ENCODE measurements at regions not wholly inside any gene's neighbourhood (a gene's known extent, or its start where the extent isn't known, plus 50 kb on each side); places are given as distances from the start of the nearest gene placed in this dataset.
"Not testable (repeated sequence)": the region's sequence is repeated elsewhere in the genome, so short reads cannot be mapped to it uniquely, and the experiment has no call there.

GRCh38 chr9:18036422-18037187 is 437.3 kb upstream of the ADAMTSL1 start:
- DNase-seq (ENCODE audit: low spot score) = no peak

- no peak for DNase-seq (ENCODE audit: low spot score)
These were observed 436.0 kb upstream of the ADAMTSL1 start for GRCh38 chr9:18037981-18038380.

DNA sequence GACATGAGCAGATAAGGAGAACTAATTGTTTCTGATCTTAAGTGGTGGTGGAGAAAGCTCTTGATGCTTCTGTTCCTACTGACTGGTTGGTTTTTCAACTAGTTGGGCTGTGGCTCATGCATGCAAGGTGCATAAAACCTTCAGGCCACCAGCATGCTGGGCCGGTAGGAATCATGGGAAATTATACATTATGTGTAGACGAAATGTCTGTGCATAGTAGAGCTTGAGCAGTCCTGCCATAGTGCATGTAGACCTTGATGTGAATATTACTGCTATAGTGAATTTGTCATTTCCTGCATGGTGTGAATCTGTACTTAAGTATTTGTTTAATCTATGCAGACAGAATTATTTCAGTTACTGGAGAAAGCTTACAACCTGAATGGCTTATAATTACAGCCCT is 433.6 kb upstream of the ADAMTSL1 start:
- no peak for DNase-seq (ENCODE audit: low spot score)

DNA sequence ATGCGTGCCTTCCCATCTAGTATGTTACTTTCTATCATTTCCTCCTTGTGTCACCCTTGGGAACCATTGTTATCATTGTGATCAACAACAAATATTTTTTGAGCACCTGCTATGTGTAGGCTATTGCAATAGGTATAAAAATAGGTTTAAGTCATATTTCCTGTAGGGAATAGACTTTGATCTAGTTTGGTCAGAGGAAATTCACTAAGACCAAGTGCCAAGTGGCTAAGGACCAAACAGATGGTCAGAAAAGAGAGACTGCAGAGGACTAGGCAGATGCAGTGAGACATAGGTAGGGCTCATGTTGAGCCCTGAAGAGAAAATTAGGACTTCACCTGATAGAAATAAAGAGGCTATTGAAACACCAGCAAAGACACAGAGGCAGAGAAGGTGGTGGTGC is 430.0 kb upstream of the ADAMTSL1 start:
- no peak for DNase-seq (ENCODE audit: low spot score)

- no peak for DNase-seq (ENCODE audit: low spot score)
These were observed 428.6 kb upstream of the ADAMTSL1 start for GRCh38 chr9:18045326-18045725.

- no peak for DNase-seq (ENCODE audit: low spot score)
These were observed 427.9 kb upstream of the ADAMTSL1 start for GRCh38 chr9:18046068-18046467.

GRCh38 chr9:18051638-18052037 is 422.3 kb upstream of the ADAMTSL1 start:
- no peak for DNase-seq (ENCODE audit: low spot score)

GRCh38 chr9:18052060-18052459 is 421.9 kb upstream of the ADAMTSL1 start:
- no peak for DNase-seq (ENCODE audit: low spot score)

DNA sequence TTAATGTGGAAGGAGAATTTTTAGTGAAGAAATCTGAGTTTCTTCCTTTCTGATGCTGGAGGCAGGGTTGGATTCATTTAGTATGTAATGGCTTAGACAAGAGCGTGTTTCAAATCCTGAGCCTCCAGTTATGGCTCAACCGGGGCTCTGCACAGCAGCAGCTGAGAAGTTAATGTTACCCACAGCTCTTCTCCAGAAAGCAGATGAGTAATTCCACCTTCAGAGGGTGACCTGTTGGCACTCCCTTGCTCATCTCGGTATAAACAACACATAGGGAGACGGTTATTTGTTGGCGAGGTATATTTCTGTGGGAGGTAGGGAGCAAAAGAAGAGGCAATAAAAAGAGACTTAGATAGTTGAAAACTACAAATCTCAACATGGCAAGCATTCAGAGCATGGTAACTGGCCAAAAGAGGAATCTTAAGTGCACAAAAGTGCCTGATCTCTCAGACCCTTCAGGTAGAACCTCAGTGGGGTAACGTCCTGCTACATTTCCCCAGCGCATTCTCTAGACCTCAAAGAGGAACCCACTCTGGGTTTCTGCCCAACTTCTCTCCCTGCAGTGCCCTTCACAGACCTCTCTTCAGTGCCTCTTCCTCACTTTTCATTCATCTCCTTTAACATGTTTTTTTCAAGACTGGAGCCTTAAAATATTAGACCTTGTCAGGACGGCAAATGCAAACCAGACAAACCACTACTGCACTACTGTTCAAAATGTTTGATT is 417.5 kb upstream of the ADAMTSL1 start:
- no peak for DNase-seq (ENCODE audit: low spot score)

GRCh38 chr9:18056993-18057369 is 417.0 kb upstream of the ADAMTSL1 start:
- no peak for DNase-seq (ENCODE audit: low spot score)

DNA sequence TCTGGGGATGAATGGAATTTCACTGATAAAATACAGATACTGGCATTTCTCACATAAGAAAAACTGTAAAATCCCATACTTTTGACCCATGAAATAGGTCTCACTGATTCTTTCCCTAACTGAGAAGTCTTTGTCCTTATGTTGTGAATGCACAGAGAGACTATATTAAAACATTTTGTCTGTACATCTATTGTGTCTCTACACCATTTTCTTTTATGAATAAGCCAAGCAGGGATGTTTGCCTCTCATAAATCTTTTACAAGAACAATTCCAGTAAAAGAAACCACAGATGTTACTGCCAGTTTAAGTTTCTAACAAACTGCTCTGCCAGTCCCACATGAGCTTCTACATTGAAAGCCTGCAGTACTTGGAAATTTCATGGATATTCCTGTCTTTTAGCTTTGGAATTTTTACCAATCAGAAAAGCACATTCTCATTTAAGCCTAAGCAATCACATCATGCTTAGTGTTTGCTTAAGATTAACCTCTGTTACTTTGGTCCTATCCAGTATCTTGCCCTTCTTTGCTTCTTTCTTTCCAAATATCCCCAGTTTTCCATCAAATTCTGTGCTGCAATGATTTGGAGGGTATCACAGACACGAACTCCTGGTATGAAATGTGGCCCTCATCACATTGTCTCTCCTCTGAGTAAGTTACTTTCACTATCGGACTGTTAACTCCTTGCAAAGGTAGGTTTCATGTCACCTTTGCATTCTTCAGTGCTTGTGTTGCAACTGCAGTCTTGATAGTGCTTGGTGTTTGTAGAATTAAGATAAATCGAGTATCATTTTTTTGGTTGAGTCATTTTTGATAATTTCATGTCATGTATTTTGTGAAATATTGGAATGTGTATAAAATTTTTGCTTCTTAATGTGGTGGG is 415.1 kb upstream of the ADAMTSL1 start:
- DNase-seq (ENCODE audit: low spot score) = no peak

- DNase-seq (ENCODE audit: low spot score) = no peak
These were observed 414.5 kb upstream of the ADAMTSL1 start for GRCh38 chr9:18059447-18059846.

GRCh38 chr9:18060269-18060934 is 413.6 kb upstream of the ADAMTSL1 start:
- DNase-seq (ENCODE audit: low spot score) = no peak

DNA sequence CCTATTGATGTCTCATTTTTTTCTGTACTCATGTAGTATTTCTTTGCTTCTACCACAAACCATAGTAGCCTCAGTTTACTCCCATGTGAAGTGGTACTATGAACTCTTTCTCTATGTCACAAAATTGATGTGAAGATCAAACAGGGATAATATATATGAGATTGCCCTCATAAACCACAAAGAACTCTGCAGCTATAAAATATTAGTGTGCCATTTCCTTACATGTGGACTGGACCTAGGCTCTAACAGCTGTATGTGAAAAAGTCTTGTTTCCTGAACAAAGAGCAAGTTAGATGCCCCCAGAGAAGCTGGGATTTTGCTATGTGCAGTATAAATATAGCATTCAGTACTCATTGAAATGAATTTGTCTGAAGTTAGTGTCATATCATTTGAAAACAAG is 412.6 kb upstream of the ADAMTSL1 start:
- DNase-seq (ENCODE audit: low spot score) = no peak

DNA sequence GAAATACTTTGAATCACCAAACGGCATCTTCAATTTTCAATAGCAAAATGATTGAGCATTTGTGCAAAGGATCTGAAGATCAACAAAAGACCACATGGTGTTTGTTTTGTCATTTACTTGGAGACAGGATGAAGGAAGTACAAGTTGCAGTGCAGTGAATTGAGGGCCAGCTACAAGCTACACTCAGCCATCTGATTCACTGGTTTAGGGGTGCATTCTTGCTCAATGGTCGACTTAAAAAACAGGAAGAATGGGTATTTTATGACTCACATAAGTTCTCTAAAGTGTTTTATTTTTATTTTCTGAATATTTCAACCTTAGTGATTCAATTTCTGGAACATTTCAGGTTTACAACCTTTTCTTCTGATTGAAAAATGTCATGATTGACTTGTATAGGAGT is 412.1 kb upstream of the ADAMTSL1 start:
- DNase-seq (ENCODE audit: low spot score) = no peak

- peak; percentile 13 for DNase-seq (ENCODE audit: low spot score)
These were observed 410.0 kb upstream of the ADAMTSL1 start for GRCh38 chr9:18063856-18064390.

GRCh38 chr9:18066608-18067007 is 407.3 kb upstream of the ADAMTSL1 start:
- DNase-seq (ENCODE audit: low spot score) = not testable (repeated sequence)

DNA sequence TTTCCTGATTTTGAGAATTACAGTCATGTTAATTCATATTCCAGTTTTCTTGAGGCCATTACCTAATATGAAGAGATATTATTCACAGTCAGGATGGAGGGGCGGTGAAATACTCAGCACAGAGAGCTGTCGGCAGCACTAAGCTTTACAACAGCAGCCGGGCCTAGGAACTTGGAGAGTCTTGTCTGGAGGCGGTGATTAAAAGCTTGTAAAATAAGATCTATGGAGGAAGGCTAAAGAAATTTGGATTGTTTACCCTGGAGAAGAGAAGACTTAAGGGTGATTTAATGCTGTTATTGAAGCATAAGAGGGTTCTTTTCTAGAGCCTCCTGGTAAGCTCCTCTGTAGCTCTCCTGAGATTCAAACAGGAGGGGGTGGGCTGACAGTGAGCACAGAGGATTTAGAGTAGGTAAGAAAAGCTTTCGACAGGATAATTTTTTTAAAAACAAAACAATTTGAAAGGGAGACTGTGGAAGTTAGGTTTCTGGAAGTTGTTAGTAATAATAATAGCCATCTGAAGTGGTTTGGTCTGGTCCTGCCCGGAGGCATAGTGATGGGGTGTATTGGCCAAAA is 406.3 kb upstream of the ADAMTSL1 start:
- no peak for DNase-seq (ENCODE audit: low spot score)

- no peak for DNase-seq (ENCODE audit: low spot score)
These were observed 405.1 kb upstream of the ADAMTSL1 start for GRCh38 chr9:18068900-18069299.

GRCh38 chr9:18071651-18072060 is 402.3 kb upstream of the ADAMTSL1 start:
- peak; percentile 27 for DNase-seq (ENCODE audit: low spot score)

- DNase-seq (ENCODE audit: low spot score) = no peak
These were observed 401.0 kb upstream of the ADAMTSL1 start for GRCh38 chr9:18073002-18073401.

Measured in GM03348 (cell line).